ENCODE measurements at regions not wholly inside any gene's neighbourhood (a gene's known extent, or its start where the extent isn't known, plus 50 kb on each side); places are given as distances from the start of the nearest gene placed in this dataset.

- TF ChIP-seq POLR2A (IDR thresholded peaks at IDR 0.05) (no peak), CTCF (IDR thresholded peaks at IDR 0.05) (no peak), EP300 (IDR thresholded peaks at IDR 0.05) (no peak)
These were observed 516.7 kb downstream of the KCNT2 start for GRCh38 chr1:196091397-196092135.
